Nephron progenitor cell (in vitro differentiated cells): ENCODE measurements at regions not wholly inside any gene's neighbourhood (a gene's known extent, or its start where the extent isn't known, plus 50 kb on each side); places are given as distances from the start of the nearest gene placed in this dataset.
A peak's percentile ranks its signal among the peaks of the same experiment; 100 is the strongest.
"Not testable (repeated sequence)": the region's sequence is repeated elsewhere in the genome, so short reads cannot be mapped to it uniquely, and the experiment has no call there.

ENCODE experiments used
- DNase-seq: peaks from one replicate; pipeline ENCODE4 v3.0.0; 2021
- H3K27ac Mint-ChIP-seq: 2 replicates; pipeline ENCODE4 v1.8.0; 2021; ENCODE audit warnings: mild to moderate bottlenecking, moderate library complexity, mixed read lengths
- H3K27me3 Mint-ChIP-seq: 2 replicates; pipeline ENCODE4 v1.8.0; 2021; ENCODE audit warnings: mild to moderate bottlenecking, low read depth, mixed read lengths; ENCODE audit not compliant: poor library complexity
- H3K36me3 Mint-ChIP-seq: 2 replicates; pipeline ENCODE4 v1.8.0; 2021; ENCODE audit warnings: low read depth, mixed read lengths
- H3K4me1 Mint-ChIP-seq: 2 replicates; pipeline ENCODE4 v1.8.0; 2021; ENCODE audit warnings: mixed read lengths
- H3K4me3 Mint-ChIP-seq: 2 replicates; pipeline ENCODE4 v1.8.0; 2021; ENCODE audit warnings: mild to moderate bottlenecking, moderate library complexity, mixed read lengths
- H3K9me3 Mint-ChIP-seq: 2 replicates; pipeline ENCODE4 v1.8.0; 2021; ENCODE audit warnings: mild to moderate bottlenecking, moderate library complexity, mixed read lengths
- CTCF ChIP-seq: fragments of 200-600 bp; sonication (generic); IDR thresholded peaks from 2 replicates; pipeline ENCODE4 v1.5.0; 2021; ENCODE audit warnings: antibody characterized with exemption

DNA sequence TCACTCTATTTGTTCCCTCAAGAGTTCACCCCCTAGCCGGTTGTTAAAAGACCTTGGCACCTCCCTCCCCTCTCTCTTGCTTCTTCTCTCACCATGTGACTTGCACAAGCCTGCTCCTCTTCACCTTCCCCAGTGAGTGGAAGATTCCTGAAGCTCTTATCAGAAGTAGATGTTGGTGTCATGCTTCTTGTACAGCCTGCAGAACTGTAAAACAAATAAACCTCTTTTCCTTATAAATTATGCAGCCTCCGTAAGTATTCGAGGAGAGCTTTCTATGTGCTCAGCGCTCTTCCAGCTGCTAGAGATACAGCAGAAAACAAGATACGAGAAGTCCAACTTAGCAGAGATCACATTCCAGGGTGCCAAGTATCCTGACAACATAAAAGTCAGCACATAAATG lies 147.0 kb upstream of the RUNX1 start:
- no peak for DNase-seq
- Mint-ChIP-seq H3K4me3 (no peak overlapping the region), H3K9me3 (peaks cover 6% of the 10 kb centered on the region), H3K4me1 (no peaks in the 10 kb centered on the region), H3K27me3 (peaks cover 10% of the 10 kb centered on the region), H3K36me3 (no peaks in the 10 kb centered on the region), H3K27ac (no peak overlapping the region)
- no peak for TF ChIP-seq CTCF

- no peaks in the 10 kb centered on the region for H3K36me3 Mint-ChIP-seq
- H3K27me3 Mint-ChIP-seq = peaks cover 10% of the 10 kb centered on the region
- DNase-seq = no peak
- H3K9me3 Mint-ChIP-seq = peaks cover 6% of the 10 kb centered on the region
- TF ChIP-seq CTCF = no peak
- no peak overlapping the region for H3K27ac Mint-ChIP-seq
- H3K4me3 Mint-ChIP-seq = no peak overlapping the region
- H3K4me1 Mint-ChIP-seq = no peaks in the 10 kb centered on the region
Measured at GRCh38 chr21:35195232-35195631, 146.1 kb upstream of the RUNX1 start.

DNA sequence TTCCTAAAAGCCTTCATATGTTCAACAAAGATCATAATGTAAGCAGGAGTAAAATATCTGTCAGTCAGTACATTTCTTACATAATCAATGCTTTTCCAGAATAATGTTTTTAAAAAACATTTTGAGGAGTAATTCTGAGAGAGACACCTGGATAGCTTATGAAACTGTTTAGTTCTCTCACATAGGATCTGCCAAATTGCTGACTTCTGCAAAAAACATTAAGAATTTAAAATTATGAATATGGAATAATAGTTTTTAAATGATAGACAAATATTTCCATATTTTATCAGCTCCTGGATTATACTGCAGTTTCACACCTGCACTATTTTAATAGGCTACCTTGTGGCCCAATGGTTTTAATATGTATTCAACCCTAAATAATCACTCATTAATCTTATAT lies 142.7 kb upstream of the RUNX1 start:
- Mint-ChIP-seq H3K27me3 (peaks cover 7% of the 10 kb centered on the region), H3K4me1 (peaks cover 11% of the 10 kb centered on the region), H3K4me3 (no peak overlapping the region), H3K9me3 (peaks cover 6% of the 10 kb centered on the region), H3K27ac (no peak overlapping the region), H3K36me3 (no peaks in the 10 kb centered on the region)
- no peak for DNase-seq
- TF ChIP-seq CTCF = no peak

- Mint-ChIP-seq H3K27me3 (peaks cover 7% of the 10 kb centered on the region), H3K9me3 (peaks cover 6% of the 10 kb centered on the region), H3K27ac (no peak overlapping the region), H3K36me3 (no peaks in the 10 kb centered on the region), H3K4me1 (peaks cover 11% of the 10 kb centered on the region), H3K4me3 (no peak overlapping the region)
- TF ChIP-seq CTCF = no peak
- DNase-seq = no peak
Measured at GRCh38 chr21:35191128-35191527, 142.0 kb upstream of the RUNX1 start.

- Mint-ChIP-seq H3K4me3 (no peak overlapping the region), H3K9me3 (peaks cover 6% of the 10 kb centered on the region), H3K27ac (no peak overlapping the region), H3K4me1 (peaks cover 11% of the 10 kb centered on the region), H3K27me3 (peaks cover 7% of the 10 kb centered on the region), H3K36me3 (no peaks in the 10 kb centered on the region)
- no peak for TF ChIP-seq CTCF
- DNase-seq = no peak
Measured at GRCh38 chr21:35190201-35190701, 141.1 kb upstream of the RUNX1 start.

- H3K27me3 Mint-ChIP-seq = peaks cover 1% of the 10 kb centered on the region
- TF ChIP-seq CTCF = no peak
- H3K4me3 Mint-ChIP-seq = no peak overlapping the region
- H3K9me3 Mint-ChIP-seq = peaks cover 5% of the 10 kb centered on the region
- H3K4me1 Mint-ChIP-seq = peaks cover 11% of the 10 kb centered on the region
- peak; percentile 6 for DNase-seq
- H3K36me3 Mint-ChIP-seq = peaks cover 4% of the 10 kb centered on the region
- peak overlapping the region; percentile 81 for H3K27ac Mint-ChIP-seq
Measured at GRCh38 chr21:35189077-35189863, 140.2 kb upstream of the RUNX1 start.

DNA sequence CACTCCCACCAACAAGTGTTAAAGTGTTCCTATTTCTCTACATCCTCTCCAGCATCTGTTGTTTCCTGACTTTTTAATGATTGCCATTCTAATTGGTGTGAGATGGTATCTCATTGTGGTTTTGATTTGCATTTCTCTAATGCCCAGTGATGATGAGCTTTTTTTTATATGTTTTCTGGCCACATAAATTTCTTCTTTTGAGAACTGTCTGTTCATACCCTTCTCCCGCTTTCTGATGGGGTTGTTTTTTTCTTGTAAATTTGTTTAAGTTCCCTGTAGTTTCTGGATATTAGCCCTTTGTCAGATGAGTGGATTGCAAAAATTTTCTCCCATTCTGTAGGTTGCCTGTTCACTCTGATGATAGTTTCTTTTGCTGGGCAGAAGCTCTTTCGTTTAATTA lies 134.3 kb upstream of the RUNX1 start:
- H3K4me1 Mint-ChIP-seq = not testable (repeated sequence)
- peaks cover 20% of the 10 kb centered on the region for H3K9me3 Mint-ChIP-seq

More for the DNA sequence above, 134.3 kb upstream of the RUNX1 start:
- not testable (repeated sequence) for H3K27me3 Mint-ChIP-seq, H3K36me3 Mint-ChIP-seq, H3K27ac Mint-ChIP-seq, H3K4me3 Mint-ChIP-seq, DNase-seq
